ENCODE measurements at regions not wholly inside any gene's neighbourhood (a gene's known extent, or its start where the extent isn't known, plus 50 kb on each side); places are given as distances from the start of the nearest gene placed in this dataset.

DNA sequence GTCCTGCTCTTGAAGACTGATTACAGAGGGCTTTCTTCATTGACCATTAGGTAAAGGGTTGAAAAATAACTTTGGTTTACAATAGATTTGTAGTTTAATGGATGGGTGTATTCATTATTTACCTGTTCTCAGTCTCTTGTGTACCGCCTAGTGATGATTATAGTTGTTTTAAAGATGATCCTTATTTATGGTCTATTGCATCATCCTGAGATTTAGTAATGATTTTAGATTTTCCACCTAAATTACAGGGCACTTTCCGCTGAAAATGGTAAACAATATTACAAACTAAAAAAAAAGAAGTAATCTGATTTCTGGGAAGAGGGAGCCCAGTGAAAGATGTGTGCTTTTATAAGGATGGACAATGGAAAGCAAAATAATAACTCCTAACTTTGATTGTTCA lies 78.4 kb upstream of the TMEM33 start:
- TF ChIP-seq, protein P1, sequence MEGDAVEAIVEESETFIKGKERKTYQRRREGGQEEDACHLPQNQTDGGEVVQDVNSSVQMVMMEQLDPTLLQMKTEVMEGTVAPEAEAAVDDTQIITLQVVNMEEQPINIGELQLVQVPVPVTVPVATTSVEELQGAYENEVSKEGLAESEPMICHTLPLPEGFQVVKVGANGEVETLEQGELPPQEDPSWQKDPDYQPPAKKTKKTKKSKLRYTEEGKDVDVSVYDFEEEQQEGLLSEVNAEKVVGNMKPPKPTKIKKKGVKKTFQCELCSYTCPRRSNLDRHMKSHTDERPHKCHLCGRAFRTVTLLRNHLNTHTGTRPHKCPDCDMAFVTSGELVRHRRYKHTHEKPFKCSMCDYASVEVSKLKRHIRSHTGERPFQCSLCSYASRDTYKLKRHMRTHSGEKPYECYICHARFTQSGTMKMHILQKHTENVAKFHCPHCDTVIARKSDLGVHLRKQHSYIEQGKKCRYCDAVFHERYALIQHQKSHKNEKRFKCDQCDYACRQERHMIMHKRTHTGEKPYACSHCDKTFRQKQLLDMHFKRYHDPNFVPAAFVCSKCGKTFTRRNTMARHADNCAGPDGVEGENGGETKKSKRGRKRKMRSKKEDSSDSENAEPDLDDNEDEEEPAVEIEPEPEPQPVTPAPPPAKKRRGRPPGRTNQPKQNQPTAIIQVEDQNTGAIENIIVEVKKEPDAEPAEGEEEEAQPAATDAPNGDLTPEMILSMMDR (optimal IDR thresholded peaks at IDR 0.05 in 1 of 3, IDR thresholded peaks at IDR 0.05 in 1 of 3, conservative IDR thresholded peaks at IDR 0.05 in 1 of 3; ENCODE audit: extremely low read depth in 1 of 3, insufficient read depth in 2 of 3, low read length in 3 of 3) = no peak
- no peak for TF ChIP-seq EZH2 (IDR thresholded peaks at IDR 0.05; ENCODE audit: low read length)
